Prostate gland (tissue), 2 donors: ENCODE measurements at regions not wholly inside any gene's neighbourhood (a gene's known extent, or its start where the extent isn't known, plus 50 kb on each side); places are given as distances from the start of the nearest gene placed in this dataset.

ENCODE experiments used
- CTCF ChIP-seq, 4 experiments: fragments of 200-600 bp in 2 of 4; fragments of 450-650 bp in 2 of 4; sonication (generic) in 2 of 4; IDR thresholded peaks; 1 replicate in 3 of 4; 2 replicates in 1 of 4; pipeline ENCODE4 v1.5.1; 2016 to 2019; ENCODE audit warnings: antibody characterized with exemption in 4 of 4, mild to moderate bottlenecking in 2 of 4, moderate library complexity in 2 of 4
- POLR2A ChIP-seq: fragments of 450-650 bp; IDR thresholded peaks from one replicate; pipeline ENCODE4 v1.6.1; 2016; ENCODE audit warnings: antibody characterized with exemption, mild to moderate bottlenecking

- TF ChIP-seq CTCF (IDR thresholded peaks at IDR 0.05) (no peak), POLR2A (no peak)
Observed at GRCh38 chr21:32185103-32185502, 93.7 kb downstream of the MIS18A start.
